LNCAP (cell line): ENCODE measurements at regions not wholly inside any gene's neighbourhood (a gene's known extent, or its start where the extent isn't known, plus 50 kb on each side); places are given as distances from the start of the nearest gene placed in this dataset.

Experiments
- CTCF ChIP-seq: fragments of 450-650 bp; IDR thresholded peaks from 2 replicates; pipeline ENCODE4 v1.5.1; 2017; ENCODE audit warnings: mild to moderate bottlenecking

DNA sequence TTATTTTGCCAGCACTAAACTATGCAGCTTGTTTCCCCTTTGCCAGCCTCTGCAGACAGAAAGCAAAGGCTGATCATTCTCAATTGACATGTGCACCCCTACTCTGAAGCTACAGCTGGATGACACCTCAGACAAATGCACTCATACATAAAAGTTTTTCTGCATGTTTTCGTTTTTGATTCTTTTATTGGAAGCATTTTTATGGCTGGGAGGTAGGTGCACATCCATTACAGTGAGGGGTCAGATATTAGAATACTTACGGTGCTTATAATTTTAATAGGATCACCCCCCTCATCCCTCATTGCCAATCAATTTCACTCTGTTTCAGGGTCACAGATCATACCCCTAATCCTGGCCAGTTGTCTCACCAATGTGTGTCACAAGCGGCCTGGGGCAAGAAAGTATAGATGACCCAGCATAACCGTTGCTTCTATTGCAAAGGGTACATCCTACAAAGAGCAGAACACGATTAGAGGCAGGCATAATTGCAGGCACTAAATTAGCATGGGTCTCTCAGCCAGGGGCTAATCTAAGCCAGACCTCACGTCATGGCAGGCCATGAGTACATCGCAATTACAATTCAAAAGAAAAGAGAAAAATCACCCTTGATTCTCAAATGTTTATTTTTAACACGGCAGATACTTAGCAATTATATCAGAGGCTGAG is 89.5 kb upstream of the SOX9 start:
- TF ChIP-seq CTCF, result no peak

DNA sequence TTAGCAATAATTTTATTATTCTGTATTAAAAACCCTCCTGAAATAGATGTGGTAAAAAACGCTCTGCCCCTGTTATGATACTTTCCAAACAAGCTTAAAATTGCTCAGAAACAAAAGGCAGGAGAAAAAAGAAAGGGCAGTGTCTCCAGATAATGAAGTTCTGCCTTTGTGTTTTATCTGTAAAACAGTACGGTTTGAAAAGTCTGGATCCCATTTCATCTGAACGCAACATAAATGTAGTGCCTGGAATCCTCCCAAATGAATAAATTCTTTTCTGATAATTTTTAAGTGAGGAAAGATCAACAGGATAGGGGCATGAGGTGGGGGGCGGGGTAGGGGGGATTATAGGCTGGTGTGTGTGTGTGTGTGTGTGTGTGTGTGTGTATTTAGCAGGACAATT is 87.5 kb upstream of the SOX9 start:
- TF ChIP-seq CTCF, result no peak

GRCh38 chr17:72034000-72034399 is 86.8 kb upstream of the SOX9 start:
- TF ChIP-seq CTCF, result no peak

DNA sequence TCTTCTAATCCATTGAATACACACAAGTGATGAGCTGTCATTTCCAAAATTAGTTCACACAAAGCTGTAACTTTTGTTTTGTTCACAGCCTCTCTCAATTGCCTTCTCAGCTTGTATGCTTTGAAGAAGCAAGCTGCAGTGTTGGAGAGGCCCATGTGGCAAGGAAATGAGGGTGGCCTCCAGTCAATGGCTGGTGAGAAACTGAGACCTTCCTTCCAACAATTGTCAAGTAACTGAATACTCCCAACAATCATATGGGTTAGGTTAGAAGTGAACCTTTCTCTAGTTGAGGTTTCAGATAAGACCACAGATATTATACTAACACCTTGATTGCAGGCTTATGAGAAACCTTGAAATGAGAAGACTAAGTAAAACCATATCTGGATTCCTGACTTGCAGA is 82.4 kb upstream of the SOX9 start:
- TF ChIP-seq CTCF, result no peak

- no peak for TF ChIP-seq CTCF
These were observed 81.3 kb upstream of the SOX9 start for GRCh38 chr17:72039490-72039889.

DNA sequence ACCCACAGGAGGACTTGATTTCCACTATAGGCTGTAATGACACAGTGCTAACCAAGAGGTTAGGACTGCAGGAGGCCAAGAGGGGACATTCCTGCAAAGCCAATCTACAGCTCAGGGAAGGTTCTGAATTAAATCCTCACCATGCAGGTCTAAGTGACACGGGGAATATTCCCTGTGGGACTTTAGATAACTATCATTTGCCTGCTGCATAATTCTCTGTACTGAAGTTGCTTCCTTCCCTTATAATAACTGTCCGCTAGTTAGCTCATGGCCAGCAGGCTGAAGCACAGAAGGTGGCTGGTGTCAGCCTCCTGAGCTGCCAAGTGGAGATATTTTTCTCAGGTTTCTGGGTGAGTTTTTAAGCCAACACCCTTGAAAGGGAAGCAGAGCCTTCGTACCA is 74.6 kb upstream of the SOX9 start:
- TF ChIP-seq CTCF, result no peak

- no peak for TF ChIP-seq CTCF
These were observed 73.9 kb upstream of the SOX9 start for GRCh38 chr17:72046643-72047612.
